ENCODE measurements at regions not wholly inside any gene's neighbourhood (a gene's known extent, or its start where the extent isn't known, plus 50 kb on each side); places are given as distances from the start of the nearest gene placed in this dataset.

GRCh38 chr20:18971574-18971973 lies 158.0 kb downstream of the SCP2D1 start:
- no peak for DNase-seq

DNA sequence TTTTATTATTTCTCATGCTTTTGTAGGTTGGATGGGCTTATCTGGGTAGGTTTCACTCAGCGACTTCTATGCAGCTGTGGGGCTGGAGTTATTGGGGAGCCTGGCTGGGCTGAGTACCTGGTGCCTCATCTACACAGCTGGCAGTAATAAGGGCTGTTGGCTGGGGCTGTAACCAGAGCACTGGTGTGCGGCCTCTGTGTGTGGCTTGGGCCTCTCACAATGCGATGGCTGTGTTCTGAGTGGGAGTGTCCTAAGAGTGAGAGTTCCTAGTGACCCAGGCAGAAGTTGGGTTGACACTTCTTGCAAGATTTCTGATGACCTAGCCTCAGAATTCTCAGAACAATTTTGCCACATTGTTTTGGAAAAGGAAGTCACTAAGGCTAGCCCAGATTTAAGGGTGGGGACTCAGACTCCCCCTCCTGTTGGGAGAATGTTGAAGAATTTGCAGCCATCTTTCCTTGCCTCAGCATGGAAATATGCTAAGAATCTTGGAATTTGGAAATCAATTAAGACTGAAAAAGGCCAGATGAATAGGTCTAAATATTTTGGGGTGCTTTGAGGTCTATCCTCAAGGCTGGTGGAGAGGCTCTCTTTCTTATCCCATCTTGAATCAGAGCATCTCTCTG lies 158.8 kb downstream of the SCP2D1 start:
- DNase-seq: no peak

DNA sequence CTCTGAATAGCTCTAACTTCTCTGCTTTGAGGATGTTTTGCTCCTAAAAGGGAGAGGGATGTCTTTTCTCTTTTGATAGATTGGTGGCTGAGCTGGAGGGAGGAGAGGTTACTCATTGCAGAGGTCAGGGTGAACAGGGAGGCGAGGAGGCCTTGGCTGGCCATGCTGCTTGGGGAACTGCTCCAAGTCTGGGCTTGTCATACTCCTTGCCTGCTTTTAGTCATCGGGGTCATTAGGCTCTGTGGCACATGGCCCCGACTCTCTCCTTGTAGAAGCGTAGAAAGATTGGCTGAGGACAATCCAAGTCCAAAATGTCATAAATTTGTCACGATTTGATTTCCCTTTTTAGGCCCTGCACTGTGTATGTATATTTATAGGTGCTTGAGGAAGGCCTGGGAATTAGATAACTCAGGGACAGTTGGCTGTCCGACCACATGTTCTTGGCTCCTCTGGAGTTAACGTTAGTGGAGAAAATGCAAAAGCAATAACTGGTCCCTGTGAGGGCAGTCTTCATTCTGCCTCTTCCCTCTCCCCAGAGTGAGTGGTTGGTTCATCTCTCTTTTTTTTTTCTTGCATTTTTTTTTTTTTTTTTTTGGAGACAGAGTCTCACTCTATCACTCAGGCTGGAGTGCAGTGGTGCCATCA lies 160.1 kb downstream of the SCP2D1 start:
- no peak for DNase-seq

- DNase-seq: no peak
These were observed 161.1 kb downstream of the SCP2D1 start for GRCh38 chr20:18974660-18975059.

- no peak for DNase-seq
These were observed 163.9 kb downstream of the SCP2D1 start for GRCh38 chr20:18977441-18977840.

DNA sequence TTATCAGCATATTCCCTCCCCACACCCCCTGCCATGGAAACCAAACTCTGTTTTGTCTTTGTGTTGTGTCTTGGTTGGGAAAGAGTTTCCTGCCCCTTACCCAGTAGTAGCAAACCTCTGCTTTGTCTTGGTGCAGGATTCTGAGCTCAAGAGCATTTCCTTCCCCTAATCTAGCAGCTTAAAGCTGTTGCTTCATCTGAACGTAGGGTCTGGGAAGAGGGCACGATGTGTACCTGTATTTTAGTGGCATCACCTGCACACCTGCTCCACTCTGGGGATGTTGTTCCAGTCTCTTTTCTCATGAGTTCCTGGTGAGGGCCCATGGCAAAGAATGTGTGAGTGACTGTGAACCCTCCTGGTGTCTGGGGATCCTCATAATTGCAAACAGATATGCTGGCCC lies 164.7 kb downstream of the SCP2D1 start:
- no peak for DNase-seq

- no peak for DNase-seq
These were observed 165.5 kb downstream of the SCP2D1 start for GRCh38 chr20:18979132-18979531.

DNA sequence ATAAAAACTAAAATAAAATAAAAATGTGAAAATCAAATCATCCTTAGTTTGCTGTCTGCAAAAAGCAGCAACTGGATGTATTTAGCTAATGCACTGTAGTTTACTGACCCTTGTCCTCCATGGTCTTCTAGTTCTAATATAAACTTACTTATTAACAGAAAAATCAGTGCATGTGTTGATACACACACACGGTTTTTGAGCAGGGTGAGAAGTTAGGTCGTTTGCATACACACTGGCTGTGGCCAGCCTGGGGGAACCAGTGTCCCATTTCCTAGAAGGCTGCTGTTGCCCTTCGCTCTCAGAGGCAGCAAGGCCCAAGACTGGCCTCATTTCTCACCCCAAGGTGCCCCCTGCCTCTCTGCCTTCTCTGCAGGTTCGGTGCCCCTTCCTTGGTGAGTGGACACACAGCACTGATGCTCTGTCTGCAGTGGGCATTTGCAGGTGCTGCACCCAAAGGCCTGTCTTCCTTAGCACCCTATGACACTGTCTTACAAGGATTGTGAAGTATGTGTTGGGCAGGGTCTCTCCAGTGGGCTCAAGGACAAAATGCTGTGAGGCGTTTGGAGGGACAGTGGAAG lies 168.5 kb downstream of the SCP2D1 start:
- peak; percentile 24 for DNase-seq

- no peak for DNase-seq
These were observed 170.2 kb downstream of the SCP2D1 start for GRCh38 chr20:18983796-18984195.

- peak; percentile 43 for DNase-seq
These were observed 170.9 kb downstream of the SCP2D1 start for GRCh38 chr20:18984238-18985200.

- no peak for DNase-seq
These were observed 172.0 kb downstream of the SCP2D1 start for GRCh38 chr20:18985551-18985950.

DNA sequence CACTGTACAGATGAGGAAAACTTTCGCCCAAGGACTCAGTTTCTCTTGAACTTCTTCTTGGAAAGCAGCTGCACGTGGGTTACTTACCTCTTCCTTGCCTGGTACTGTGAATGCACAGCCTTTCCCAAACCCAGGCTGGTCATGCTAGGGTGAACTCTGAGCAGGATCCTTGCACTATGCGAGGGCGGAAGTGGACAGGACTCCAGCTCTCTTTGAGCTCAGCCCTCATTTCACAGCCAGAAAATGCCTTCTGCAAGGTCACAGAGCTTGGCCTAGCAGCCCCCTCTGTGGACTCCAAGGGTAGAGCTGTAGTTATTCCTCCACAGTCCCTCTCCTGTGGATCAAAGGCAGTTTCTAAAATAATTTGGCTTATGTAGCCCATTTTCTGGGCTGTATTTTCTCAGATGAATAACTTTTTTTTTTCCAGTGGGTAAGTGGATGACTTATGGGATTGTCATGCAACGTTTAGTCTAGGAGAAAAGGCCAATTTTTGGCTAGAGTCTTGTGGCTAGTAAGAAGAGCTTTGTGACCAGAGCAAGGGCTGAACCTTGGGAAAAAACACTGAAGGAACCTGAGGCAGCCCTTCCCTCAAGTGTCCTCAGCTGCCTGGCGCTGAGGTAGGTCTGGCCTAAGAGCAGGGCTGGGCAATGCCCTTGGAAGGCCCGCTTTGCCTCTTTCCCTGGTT lies 172.7 kb downstream of the SCP2D1 start:
- no peak for DNase-seq

DNA sequence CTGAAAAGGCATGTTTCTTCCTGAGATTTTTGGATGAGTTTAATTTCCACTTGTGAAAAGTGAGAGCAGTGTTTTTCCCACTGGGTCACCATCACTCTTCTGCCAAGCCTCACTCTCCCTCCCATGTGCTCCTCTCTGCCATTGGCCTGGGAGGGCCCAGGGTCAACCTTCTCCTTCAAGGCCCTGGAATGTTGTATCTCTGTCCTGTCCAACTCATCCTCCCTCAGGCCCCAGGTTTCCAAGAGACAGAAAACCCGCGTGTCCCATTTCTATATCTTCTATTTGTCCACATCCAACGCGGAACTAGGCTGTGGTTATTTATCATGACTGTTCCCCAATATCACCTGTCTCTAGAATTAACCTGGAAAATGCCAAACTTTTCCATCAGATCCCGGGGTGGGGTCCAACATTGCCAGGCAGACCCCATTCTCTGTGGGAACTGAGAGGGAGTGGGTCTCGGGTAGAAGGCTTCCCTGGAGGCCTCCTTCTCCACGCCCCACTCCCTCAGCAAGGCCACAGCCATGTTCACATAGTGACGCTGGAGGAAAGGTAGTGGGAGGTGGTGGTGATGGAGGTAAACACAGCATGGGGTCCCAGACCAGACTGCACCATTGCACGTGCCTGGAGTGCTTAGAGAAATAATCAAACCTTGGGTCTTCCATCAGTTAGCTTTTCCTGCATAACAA lies 173.5 kb downstream of the SCP2D1 start:
- no peak for DNase-seq

DNA sequence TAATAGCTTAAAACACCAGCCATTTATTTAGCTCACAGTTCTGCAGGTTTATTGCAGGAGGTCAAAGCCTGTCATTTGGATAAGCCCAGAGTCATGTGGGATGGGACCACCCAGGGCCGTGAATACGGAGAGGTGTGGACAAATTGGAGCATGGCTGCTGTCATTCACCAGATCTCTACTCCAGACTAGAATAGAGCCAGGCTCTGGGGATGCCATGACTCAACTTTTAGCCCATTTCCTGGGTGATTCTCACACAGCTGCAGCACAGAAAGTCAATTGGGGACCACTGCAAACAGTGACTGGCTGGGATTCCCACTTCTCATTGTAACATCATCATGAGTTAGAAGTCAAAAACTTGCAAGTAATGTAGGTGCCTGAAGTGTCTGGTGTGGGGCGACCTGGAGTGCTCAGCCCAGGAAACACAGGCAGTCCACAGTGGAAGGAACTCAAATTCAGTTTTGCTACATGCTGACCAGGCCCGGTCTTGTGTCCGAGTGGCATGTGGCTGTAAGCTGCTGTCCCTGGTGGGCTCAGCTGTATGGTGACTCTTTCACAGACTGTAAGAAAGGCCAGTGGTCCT lies 174.3 kb downstream of the SCP2D1 start:
- DNase-seq: no peak

GRCh38 chr20:18988701-18989100 lies 175.1 kb downstream of the SCP2D1 start:
- DNase-seq: no peak

DNA sequence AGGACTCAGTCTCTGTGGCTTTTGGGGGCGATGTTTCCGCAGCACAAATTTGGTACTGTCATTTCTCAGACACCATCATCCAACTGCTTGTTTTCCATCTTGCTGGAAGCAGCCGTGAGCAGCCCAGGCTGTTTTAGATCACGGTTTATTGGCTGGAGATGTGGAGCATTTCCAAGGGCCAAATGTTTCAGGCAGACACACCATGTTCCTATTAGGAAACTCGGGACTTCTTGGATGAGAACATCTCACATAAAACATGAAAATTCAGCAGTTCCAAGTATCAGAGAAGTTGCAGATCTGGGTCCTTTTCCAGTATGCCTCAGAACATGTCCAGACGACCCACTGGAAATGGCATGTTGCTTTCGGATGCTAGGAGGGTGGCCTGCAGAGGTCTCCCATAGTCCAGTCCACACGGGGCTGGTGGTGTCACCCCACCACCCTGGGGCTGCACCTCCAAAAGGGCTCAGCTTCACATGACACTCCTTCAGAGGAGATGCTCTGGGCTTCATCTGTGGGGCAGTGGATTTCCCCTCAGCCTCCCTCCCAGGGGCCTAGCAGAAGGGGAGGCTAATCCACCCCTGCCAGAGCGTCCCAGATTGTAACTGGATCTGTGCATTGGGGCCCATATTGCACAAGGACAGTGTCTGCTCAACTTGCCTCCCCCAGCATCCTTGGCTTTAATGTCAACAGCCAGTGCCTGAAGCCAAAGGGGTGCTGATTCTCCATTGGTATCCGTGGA lies 176.3 kb downstream of the SCP2D1 start:
- no peak for DNase-seq

- no peak for DNase-seq
These were observed 177.4 kb downstream of the SCP2D1 start for GRCh38 chr20:18991012-18991411.

DNA sequence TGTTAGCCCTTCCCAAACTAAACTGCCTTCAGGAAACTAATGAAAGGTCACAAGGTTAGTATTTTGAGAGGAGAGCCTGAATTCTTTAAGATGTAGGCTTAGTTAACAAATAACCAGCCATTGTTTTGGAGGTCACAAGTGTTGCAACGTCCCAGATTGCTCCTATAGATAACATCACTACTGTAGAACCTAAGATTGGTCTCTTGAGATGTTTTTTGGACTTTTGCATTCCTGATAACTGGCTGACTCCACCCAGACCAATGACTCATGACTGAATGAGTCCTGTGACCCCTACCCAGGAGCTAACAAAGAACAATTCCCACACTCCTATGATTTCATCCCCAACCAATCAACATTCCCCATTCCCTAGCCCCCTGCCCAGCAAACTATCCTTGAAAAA lies 178.8 kb downstream of the SCP2D1 start:
- DNase-seq: no peak

- DNase-seq: no peak
These were observed 181.9 kb downstream of the SCP2D1 start for GRCh38 chr20:18995455-18995854.

- no peak for DNase-seq
These were observed 185.5 kb downstream of the SCP2D1 start for GRCh38 chr20:18999086-18999485.

Data from renal pelvis (tissue), 1 donor.